ENCODE measurements at regions not wholly inside any gene's neighbourhood (a gene's known extent, or its start where the extent isn't known, plus 50 kb on each side); places are given as distances from the start of the nearest gene placed in this dataset.

DNA sequence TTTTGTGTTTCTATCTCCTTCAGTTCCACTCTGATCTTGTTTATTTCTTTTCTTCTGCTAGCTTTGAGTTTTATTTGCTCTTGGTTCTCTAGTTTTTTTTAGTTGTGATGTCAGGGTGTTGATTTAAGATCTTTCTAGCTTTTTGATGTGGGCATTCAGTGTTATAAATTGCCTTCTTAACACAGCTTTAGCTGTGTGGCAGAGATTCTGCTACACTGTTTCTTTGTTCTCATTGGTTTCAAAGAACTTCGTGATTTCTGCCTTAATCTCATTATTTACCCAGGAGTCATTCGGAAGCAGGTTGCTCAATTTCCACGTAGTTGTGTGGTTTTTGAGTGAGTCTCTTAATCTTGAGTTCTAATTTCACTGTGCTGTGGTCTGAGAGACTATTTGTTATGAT, 251.7 kb upstream of the HTR2A start:
- H3K27me3 ChIP-seq (ENCODE audit: control insufficient read depth in 3 of 3, insufficient read depth in 3 of 3, low read depth in 1 of 3, low read length in 3 of 3): no peaks in the 10 kb centered on the region
- no peaks in the 10 kb centered on the region for H3K79me1 ChIP-seq (ENCODE audit: low read depth, low read length)
- H2BK120ac ChIP-seq (ENCODE audit: low read depth, low read length): no peak overlapping the region
- H3K36me3 ChIP-seq (replicated peaks in 1 of 2; ENCODE audit: control insufficient read depth in 2 of 2, insufficient read depth in 2 of 2, low read length in 2 of 2): no peaks in the 10 kb centered on the region
- no peak overlapping the region for H3K4me3 ChIP-seq (ENCODE audit: low read length in 2 of 2)
- no peak overlapping the region for H3K4me2 ChIP-seq (ENCODE audit: insufficient read depth, low read length, poor library complexity, severe bottlenecking)
- DNase-seq (ENCODE audit: low spot score): no peak
- no peak overlapping the region for H3K4ac ChIP-seq (ENCODE audit: low read length)
- no peaks in the 10 kb centered on the region for H3K4me1 ChIP-seq (ENCODE audit: control insufficient read depth in 2 of 2, insufficient read depth in 1 of 2, low read depth in 1 of 2, low read length in 2 of 2)
- no peak overlapping the region for H3K9ac ChIP-seq (ENCODE audit: low read depth, low read length, poor library complexity)
- no peak overlapping the region for H2BK12ac ChIP-seq (ENCODE audit: low read length)
- no peaks in the 10 kb centered on the region for H3K9me3 ChIP-seq (replicated peaks in 1 of 2; ENCODE audit: control insufficient read depth in 2 of 2, insufficient read depth in 1 of 2, low read depth in 1 of 2, low read length in 2 of 2)
- H4K8ac ChIP-seq (ENCODE audit: low read depth, low read length): no peak overlapping the region
- H3K27ac ChIP-seq (replicated peaks; ENCODE audit: low read length): no peak overlapping the region
- H2AK5ac ChIP-seq (ENCODE audit: low read depth, low read length): no peak overlapping the region
- no peak overlapping the region for H3K14ac ChIP-seq (ENCODE audit: low read length)
- H3K18ac ChIP-seq (ENCODE audit: low read length): no peak overlapping the region
- no peak overlapping the region for H2AFZ ChIP-seq (ENCODE audit: low read length)
- WGBS, 2 donors (ENCODE audit: extremely low coverage in 2 of 2, insufficient read length in 2 of 2, insufficient replicate concordance in 1 of 2): no CpG with 5 or more reads among the region's 3 CpGs
- H3K23ac ChIP-seq (ENCODE audit: low read depth, low read length, poor library complexity): no peak overlapping the region
- H4K91ac ChIP-seq (ENCODE audit: low read depth, low read length, poor library complexity): no peak overlapping the region
- no peak overlapping the region for H2BK15ac ChIP-seq (ENCODE audit: low read length)
- no peak overlapping the region for H2BK5ac ChIP-seq (ENCODE audit: low read length)

GRCh38 chr13:47147812-47148119, 250.9 kb upstream of the HTR2A start:
- H2BK15ac ChIP-seq (ENCODE audit: low read length): no peak overlapping the region
- H4K91ac ChIP-seq (ENCODE audit: low read depth, low read length, poor library complexity): no peak overlapping the region
- H3K36me3 ChIP-seq (replicated peaks in 1 of 2; ENCODE audit: control insufficient read depth in 2 of 2, insufficient read depth in 2 of 2, low read length in 2 of 2): no peaks in the 10 kb centered on the region
- DNase-seq (ENCODE audit: low spot score): no peak
- no peak overlapping the region for H3K9ac ChIP-seq (ENCODE audit: low read depth, low read length, poor library complexity)
- no peaks in the 10 kb centered on the region for H3K4me1 ChIP-seq (ENCODE audit: control insufficient read depth in 2 of 2, insufficient read depth in 1 of 2, low read depth in 1 of 2, low read length in 2 of 2)
- no peaks in the 10 kb centered on the region for H3K79me1 ChIP-seq (ENCODE audit: low read depth, low read length)
- no peak overlapping the region for H2AFZ ChIP-seq (ENCODE audit: low read length)
- H3K23ac ChIP-seq (ENCODE audit: low read depth, low read length, poor library complexity): no peak overlapping the region
- no peak overlapping the region for H3K4me2 ChIP-seq (ENCODE audit: insufficient read depth, low read length, poor library complexity, severe bottlenecking)
- no peak overlapping the region for H2BK5ac ChIP-seq (ENCODE audit: low read length)
- no peaks in the 10 kb centered on the region for H3K9me3 ChIP-seq (replicated peaks in 1 of 2; ENCODE audit: control insufficient read depth in 2 of 2, insufficient read depth in 1 of 2, low read depth in 1 of 2, low read length in 2 of 2)
- no CpG with 5 or more reads among the region's 2 CpGs for WGBS, 2 donors (ENCODE audit: extremely low coverage in 2 of 2, insufficient read length in 2 of 2, insufficient replicate concordance in 1 of 2)
- no peak overlapping the region for H4K8ac ChIP-seq (ENCODE audit: low read depth, low read length)
- no peak overlapping the region for H2AK5ac ChIP-seq (ENCODE audit: low read depth, low read length)
- no peak overlapping the region for H2BK120ac ChIP-seq (ENCODE audit: low read depth, low read length)
- no peak overlapping the region for H3K27ac ChIP-seq (replicated peaks; ENCODE audit: low read length)
- H3K27me3 ChIP-seq (ENCODE audit: control insufficient read depth in 3 of 3, insufficient read depth in 3 of 3, low read depth in 1 of 3, low read length in 3 of 3): no peaks in the 10 kb centered on the region
- H3K18ac ChIP-seq (ENCODE audit: low read length): no peak overlapping the region
- H2BK12ac ChIP-seq (ENCODE audit: low read length): no peak overlapping the region
- no peak overlapping the region for H3K4me3 ChIP-seq (ENCODE audit: low read length in 2 of 2)
- no peak overlapping the region for H3K14ac ChIP-seq (ENCODE audit: low read length)
- H3K4ac ChIP-seq (ENCODE audit: low read length): no peak overlapping the region

DNA sequence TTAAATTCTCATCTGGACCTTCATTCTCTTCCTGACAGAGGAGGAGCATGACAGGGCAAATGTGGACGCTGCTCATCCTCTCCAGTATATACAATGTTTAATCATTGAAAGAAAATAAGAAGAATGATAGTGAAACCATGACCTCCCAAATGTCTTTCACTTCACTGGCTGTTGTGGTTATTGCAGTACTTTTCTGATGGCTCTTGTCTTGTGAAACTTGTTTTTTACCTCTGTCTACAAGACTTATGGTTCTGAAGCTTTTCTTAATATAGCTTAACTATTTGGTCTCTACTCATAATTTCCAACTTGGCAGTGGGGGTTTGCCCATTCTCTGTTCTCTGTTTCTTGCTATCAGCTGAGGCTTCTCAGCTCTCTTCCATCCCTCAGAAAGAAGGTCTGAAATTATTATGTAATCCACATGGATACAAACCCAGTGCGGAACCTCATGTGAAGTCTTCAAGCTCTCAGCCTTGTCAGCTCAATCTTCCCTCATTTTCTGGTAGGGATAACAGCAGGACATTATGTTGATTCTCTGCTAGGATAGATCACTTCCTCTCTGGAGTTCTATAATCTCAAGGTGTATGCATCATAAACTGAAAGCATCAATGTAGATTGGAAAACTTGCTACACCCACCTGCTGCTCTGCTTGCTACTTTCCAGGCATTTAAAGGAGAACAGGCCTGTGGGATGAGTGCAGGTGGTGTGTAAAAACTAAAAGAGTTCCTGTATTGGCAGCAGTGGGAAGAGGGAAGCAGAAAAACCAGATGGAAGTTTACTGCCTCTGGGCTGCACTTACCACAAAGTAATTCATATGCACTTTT, 250.3 kb upstream of the HTR2A start:
- Histone ChIP-seq H3K4me3 (ENCODE audit: low read length in 2 of 2) (no peak overlapping the region), H4K91ac (ENCODE audit: low read depth, low read length, poor library complexity) (no peak overlapping the region)

GRCh38 chr13:47146136-47146535, 249.3 kb upstream of the HTR2A start:
- H4K91ac ChIP-seq (ENCODE audit: low read depth, low read length, poor library complexity): no peak overlapping the region
- H3K18ac ChIP-seq (ENCODE audit: low read length): no peak overlapping the region
- no peaks in the 10 kb centered on the region for H3K27me3 ChIP-seq (ENCODE audit: control insufficient read depth in 3 of 3, insufficient read depth in 3 of 3, low read depth in 1 of 3, low read length in 3 of 3)
- H3K36me3 ChIP-seq (replicated peaks in 1 of 2; ENCODE audit: control insufficient read depth in 2 of 2, insufficient read depth in 2 of 2, low read length in 2 of 2): no peaks in the 10 kb centered on the region
- H3K23ac ChIP-seq (ENCODE audit: low read depth, low read length, poor library complexity): no peak overlapping the region
- H2BK15ac ChIP-seq (ENCODE audit: low read length): no peak overlapping the region
- no peak overlapping the region for H2AK5ac ChIP-seq (ENCODE audit: low read depth, low read length)
- no peak overlapping the region for H3K27ac ChIP-seq (replicated peaks; ENCODE audit: low read length)
- no peak overlapping the region for H2BK120ac ChIP-seq (ENCODE audit: low read depth, low read length)
- H2BK12ac ChIP-seq (ENCODE audit: low read length): no peak overlapping the region
- H3K4ac ChIP-seq (ENCODE audit: low read length): no peak overlapping the region
- H2AFZ ChIP-seq (ENCODE audit: low read length): no peak overlapping the region
- H3K4me3 ChIP-seq (ENCODE audit: low read length in 2 of 2): no peak overlapping the region
- no peaks in the 10 kb centered on the region for H3K9me3 ChIP-seq (replicated peaks in 1 of 2; ENCODE audit: control insufficient read depth in 2 of 2, insufficient read depth in 1 of 2, low read depth in 1 of 2, low read length in 2 of 2)
- H3K14ac ChIP-seq (ENCODE audit: low read length): no peak overlapping the region
- H3K79me1 ChIP-seq (ENCODE audit: low read depth, low read length): no peaks in the 10 kb centered on the region
- H3K4me2 ChIP-seq (ENCODE audit: insufficient read depth, low read length, poor library complexity, severe bottlenecking): no peak overlapping the region
- H3K9ac ChIP-seq (ENCODE audit: low read depth, low read length, poor library complexity): no peak overlapping the region
- H4K8ac ChIP-seq (ENCODE audit: low read depth, low read length): no peak overlapping the region
- no peak for DNase-seq (ENCODE audit: low spot score)
- no peaks in the 10 kb centered on the region for H3K4me1 ChIP-seq (ENCODE audit: control insufficient read depth in 2 of 2, insufficient read depth in 1 of 2, low read depth in 1 of 2, low read length in 2 of 2)
- no peak overlapping the region for H2BK5ac ChIP-seq (ENCODE audit: low read length)

More for the DNA sequence above, 250.3 kb upstream of the HTR2A start:
- no peak overlapping the region for H2AFZ ChIP-seq (ENCODE audit: low read length)
- H3K23ac ChIP-seq (ENCODE audit: low read depth, low read length, poor library complexity): no peak overlapping the region
- no peaks in the 10 kb centered on the region for H3K4me1 ChIP-seq (ENCODE audit: control insufficient read depth in 2 of 2, insufficient read depth in 1 of 2, low read depth in 1 of 2, low read length in 2 of 2)
- H2BK15ac ChIP-seq (ENCODE audit: low read length): no peak overlapping the region
- no peaks in the 10 kb centered on the region for H3K9me3 ChIP-seq (replicated peaks in 1 of 2; ENCODE audit: control insufficient read depth in 2 of 2, insufficient read depth in 1 of 2, low read depth in 1 of 2, low read length in 2 of 2)
- H3K18ac ChIP-seq (ENCODE audit: low read length): no peak overlapping the region
- no peak overlapping the region for H2BK12ac ChIP-seq (ENCODE audit: low read length)
- no peak overlapping the region for H3K4ac ChIP-seq (ENCODE audit: low read length)
- no peak overlapping the region for H2BK5ac ChIP-seq (ENCODE audit: low read length)
- H4K8ac ChIP-seq (ENCODE audit: low read depth, low read length): no peak overlapping the region
- H2BK120ac ChIP-seq (ENCODE audit: low read depth, low read length): no peak overlapping the region
- no peak overlapping the region for H3K14ac ChIP-seq (ENCODE audit: low read length)
- no peak for DNase-seq (ENCODE audit: low spot score)
- no peak overlapping the region for H3K27ac ChIP-seq (replicated peaks; ENCODE audit: low read length)
- no peak overlapping the region for H3K4me2 ChIP-seq (ENCODE audit: insufficient read depth, low read length, poor library complexity, severe bottlenecking)
- no peak overlapping the region for H2AK5ac ChIP-seq (ENCODE audit: low read depth, low read length)
- H3K36me3 ChIP-seq (replicated peaks in 1 of 2; ENCODE audit: control insufficient read depth in 2 of 2, insufficient read depth in 2 of 2, low read length in 2 of 2): no peaks in the 10 kb centered on the region
- no peaks in the 10 kb centered on the region for H3K27me3 ChIP-seq (ENCODE audit: control insufficient read depth in 3 of 3, insufficient read depth in 3 of 3, low read depth in 1 of 3, low read length in 3 of 3)
- H3K9ac ChIP-seq (ENCODE audit: low read depth, low read length, poor library complexity): no peak overlapping the region
- WGBS, 2 donors (ENCODE audit: extremely low coverage in 2 of 2, insufficient read length in 2 of 2, insufficient replicate concordance in 1 of 2): no CpG with 5 or more reads among the region's 2 CpGs
- no peaks in the 10 kb centered on the region for H3K79me1 ChIP-seq (ENCODE audit: low read depth, low read length)
